ENCODE measurements at regions not wholly inside any gene's neighbourhood (a gene's known extent, or its start where the extent isn't known, plus 50 kb on each side); places are given as distances from the start of the nearest gene placed in this dataset.

- TF ChIP-seq CTCF (IDR thresholded peaks at IDR 0.05; ENCODE audit: low read depth, low read length): no peak
- no peak for DNase-seq (ENCODE audit: extremely low read depth, low read depth)
Measured at GRCh38 chr17:77001487-77001886, 133.3 kb downstream of the MGAT5B start.

GRCh38 chr17:77002103-77003045 lies 134.2 kb downstream of the MGAT5B start:
- no peak for DNase-seq (ENCODE audit: extremely low read depth, low read depth)

GRCh38 chr17:77003699-77004098 lies 135.5 kb downstream of the MGAT5B start:
- TF ChIP-seq CTCF (IDR thresholded peaks at IDR 0.05; ENCODE audit: low read depth, low read length): no peak

More at GRCh38 chr17:77002103-77003045, 134.2 kb downstream of the MGAT5B start:
- TF ChIP-seq CTCF (IDR thresholded peaks at IDR 0.05; ENCODE audit: low read depth, low read length): no peak

GRCh38 chr17:77006971-77007649 lies 133.7 kb upstream of the SEC14L1 start:
- DNase-seq (ENCODE audit: extremely low read depth, low read depth): no peak
- TF ChIP-seq CTCF (IDR thresholded peaks at IDR 0.05; ENCODE audit: low read depth, low read length): no peak

More at GRCh38 chr17:77003699-77004098, 135.5 kb downstream of the MGAT5B start:
- no peak for DNase-seq (ENCODE audit: extremely low read depth, low read depth)

GRCh38 chr17:77009877-77010276 lies 130.9 kb upstream of the SEC14L1 start:
- no peak for DNase-seq (ENCODE audit: extremely low read depth, low read depth)

GRCh38 chr17:77010667-77011066 lies 130.1 kb upstream of the SEC14L1 start:
- TF ChIP-seq CTCF (IDR thresholded peaks at IDR 0.05; ENCODE audit: low read depth, low read length): no peak
- DNase-seq (ENCODE audit: extremely low read depth, low read depth): no peak

More at GRCh38 chr17:77009877-77010276, 130.9 kb upstream of the SEC14L1 start:
- TF ChIP-seq CTCF (IDR thresholded peaks at IDR 0.05; ENCODE audit: low read depth, low read length): no peak

Measured in AG09319 (cell line).